SHP77 (cell line): ENCODE measurements at regions not wholly inside any gene's neighbourhood (a gene's known extent, or its start where the extent isn't known, plus 50 kb on each side); places are given as distances from the start of the nearest gene placed in this dataset.

ENCODE experiments used
- DNase-seq, 2 experiments: peaks; one replicate each; lab custom pipeline; 2025; lab: John Stamatoyannopoulos, UW

DNA sequence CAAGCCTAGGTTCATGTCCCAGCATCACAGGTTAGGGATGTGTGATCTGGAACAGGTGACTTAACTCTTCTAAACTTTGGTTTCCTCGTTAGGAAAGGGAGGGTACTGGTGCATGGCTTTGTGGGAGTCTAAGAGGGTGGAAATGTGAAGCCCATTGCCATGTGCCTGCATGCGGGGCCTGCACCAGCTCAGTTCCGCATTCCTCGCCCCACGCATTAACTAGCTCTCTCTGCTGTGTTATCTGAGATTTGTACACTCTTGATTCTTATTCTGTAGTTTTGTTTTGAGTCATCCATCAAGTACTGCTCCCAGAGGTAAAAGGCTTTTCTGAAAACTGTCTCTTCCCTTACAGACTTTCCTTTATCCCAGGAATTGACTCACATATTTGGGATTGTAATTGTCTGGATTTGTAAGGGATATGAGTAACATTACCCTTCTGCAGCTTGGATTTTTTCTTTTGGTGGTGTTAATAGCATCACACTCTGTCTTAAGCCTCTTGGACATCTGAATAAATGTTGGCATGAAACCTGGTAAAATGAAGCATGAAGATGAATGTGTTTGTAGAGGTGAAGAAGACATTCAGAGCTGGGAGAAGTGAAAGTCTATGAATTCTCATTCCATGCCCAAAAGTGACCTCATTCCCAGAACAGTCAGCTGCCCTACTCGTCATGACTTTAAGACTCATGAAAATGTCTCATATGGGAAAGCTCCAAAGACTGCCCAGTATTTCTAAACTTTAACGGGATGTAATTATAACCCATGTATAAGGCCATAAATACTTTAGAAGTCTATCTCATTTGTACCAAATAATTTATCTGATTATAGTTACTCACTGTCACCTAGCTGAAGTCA lies 357.3 kb downstream of the FOXA2 start:
- no peak for DNase-seq

DNA sequence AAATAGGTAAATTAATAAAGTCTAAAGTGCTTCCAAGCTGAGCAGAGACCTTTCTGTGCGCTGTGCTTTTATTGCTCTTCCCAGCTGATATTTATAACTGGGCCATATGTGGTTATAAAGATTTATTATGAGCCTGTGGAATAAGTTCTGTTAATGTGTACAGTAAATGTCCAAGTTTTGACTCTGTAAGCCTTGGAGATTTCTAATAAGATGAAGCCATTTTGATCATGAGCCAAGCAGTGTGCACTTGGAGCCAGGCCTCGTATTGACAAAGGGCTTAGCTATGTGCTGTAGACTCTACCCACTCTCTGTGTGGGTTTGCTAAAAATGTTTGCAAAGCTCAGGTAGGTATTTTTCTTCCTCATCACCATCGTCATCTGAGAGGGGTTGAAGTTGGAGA lies 361.1 kb downstream of the FOXA2 start:
- no peak for DNase-seq

DNA sequence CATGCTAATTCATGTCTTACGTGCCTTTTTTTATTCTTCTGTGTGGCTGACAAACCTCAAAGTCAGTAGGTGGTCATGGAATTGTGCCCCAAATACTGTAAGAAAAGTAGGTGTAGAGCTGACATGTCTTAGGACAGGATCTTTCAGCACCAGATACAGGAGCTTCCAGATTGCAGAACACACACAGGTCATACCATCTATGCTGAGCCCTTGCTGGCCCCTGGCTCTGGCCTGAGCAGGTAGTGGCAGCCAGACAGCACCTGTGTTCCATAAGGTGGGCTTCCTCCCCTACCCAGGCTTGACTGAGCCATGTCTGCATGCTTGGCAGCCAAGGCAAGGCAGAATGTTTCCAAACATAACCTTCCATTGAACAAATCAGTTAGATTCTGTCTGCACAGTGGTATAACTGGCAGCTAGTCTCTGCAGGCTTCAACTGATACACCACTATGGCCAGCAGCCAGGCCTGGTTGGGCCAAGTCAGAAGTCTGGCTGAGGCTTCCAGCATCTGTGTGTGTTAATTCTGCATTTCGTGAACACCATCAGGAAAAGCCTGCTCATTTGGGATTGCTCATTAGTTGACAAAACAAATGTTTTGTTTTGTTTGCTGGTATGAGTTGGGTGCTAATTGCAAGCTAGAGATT lies 366.5 kb downstream of the FOXA2 start:
- no peak for DNase-seq

DNA sequence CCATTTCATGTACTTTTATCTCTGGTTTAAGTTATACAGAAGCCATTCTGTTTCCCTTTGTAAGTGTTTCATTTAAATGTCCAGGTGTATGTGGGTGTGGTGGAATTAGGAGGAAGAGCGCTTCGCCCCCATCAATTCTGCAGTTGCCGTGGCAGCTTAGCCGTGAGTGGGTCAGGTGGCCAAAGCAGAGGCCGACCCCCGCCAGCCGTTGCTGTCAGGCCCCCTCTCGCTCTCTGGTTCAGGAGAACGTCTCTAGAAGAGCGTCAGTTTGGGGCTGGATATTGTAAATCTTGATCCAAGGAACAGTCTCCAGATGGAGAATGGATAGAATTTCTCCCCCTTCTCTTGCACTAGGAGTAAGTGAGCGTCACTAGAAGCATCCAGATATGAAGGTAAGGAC lies 367.4 kb downstream of the FOXA2 start:
- no peak for DNase-seq

DNA sequence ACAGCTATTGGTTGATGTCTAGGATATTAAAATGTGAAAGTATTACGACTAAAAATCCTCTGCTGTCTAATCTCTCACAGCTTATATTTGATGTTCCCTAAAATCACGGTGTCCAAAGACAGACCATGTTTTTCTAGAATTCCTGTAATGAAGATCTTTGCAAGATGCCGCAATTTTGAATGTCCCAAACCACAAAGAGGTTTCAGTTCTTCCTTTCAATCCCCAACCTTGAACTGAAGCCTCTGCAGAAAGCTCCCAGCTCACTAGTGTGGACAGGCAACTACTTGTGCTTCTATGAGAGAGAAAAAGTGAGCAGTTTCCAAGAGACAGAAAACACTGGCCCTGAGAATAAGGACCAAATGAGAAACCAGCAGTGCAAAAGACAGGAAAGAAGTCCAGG lies 370.1 kb downstream of the FOXA2 start:
- no peak for DNase-seq

DNA sequence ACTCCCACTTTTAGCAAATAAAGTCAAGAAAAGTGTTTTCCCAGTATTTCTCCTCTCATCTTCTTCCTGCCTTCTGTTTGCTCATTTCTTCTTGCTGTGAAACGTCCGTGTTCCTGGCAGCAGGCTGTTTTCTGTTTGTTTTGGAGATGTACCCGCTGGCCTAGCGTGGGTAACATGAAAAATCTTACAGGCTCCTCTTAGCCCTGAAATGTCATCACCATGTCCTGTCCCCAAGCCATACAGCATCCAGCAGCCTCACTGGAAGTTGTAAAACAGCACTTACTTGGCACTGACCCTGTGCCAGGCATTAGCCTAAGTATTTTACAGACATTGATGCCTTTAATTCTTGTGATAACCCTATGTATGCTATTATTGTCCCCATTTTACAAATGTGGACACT lies 371.1 kb downstream of the FOXA2 start:
- DNase-seq: no peak

DNA sequence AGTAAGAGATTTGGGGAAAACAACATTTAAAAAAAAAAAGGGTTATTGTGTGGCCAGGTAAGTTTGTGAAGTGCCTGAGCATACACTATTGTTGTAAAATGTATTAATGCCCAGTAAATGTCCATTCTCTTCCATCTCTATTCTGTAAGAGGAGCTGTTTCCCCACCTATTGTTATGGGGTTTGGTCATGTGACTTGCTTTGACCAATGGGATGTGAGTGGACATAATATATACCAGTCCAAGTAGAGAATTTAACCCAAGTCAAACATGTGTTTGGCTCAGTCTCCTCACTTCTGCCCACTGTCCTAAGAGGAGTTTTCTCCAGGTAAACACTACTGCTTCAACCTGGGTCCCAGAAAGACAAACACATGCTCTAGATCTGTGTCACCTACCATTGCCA lies 377.1 kb downstream of the FOXA2 start:
- DNase-seq: no peak

DNA sequence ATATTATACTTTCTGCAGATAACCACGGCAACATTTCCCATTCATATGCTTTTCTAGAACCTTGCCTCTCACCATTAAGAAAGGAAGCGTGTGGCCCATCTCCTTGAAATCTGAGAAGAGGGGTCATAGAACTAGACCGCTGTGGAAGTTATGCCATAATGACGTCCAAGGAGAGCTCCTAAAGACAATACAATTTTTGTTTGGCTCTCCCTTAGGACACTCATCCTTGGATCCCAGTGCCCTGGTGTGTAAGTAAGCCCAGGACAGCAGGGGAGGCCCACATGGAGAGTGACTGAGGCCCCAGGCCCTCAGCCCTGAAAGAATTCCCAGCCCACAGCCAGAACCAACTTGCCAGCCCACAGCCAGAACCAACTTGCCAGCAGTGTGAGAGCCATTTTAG lies 379.6 kb downstream of the FOXA2 start:
- no peak for DNase-seq

DNA sequence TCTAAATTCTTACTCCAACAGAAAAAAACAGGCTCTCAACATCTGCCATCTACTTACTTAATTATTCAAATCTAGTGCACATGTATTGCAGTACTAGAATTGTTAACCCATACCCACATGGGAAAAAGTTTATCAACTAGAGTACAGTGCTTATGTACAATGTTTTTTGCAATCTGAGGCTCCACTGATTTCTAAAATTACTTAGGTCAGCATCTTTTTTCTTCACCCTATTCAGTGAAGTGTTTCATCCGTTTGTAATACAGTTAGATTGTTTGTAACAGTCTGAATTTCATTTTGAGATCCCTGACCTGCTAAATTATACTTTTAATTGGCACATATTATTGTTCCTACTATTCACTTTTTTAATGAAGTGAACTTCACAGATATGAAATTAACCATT lies 402.2 kb downstream of the FOXA2 start:
- no peak for DNase-seq

DNA sequence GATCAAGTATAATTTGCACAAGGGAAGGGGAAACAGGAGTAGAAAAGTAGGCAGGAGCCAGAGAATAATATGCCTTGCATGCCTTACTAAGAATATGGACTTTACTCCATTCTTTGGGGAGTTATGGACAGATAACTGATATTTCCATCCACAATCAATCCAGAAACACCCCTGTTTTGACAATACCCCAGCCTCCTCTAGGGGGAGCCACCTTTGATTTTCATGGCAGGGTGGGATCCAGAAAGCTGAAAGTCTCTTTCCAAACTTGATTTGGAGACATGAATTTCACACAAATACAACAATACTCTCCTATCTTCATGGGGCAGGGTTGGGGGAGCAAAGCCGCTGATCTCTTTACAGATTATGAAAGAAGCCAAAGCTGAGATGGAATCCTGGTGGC lies 404.1 kb downstream of the FOXA2 start:
- no peak for DNase-seq

DNA sequence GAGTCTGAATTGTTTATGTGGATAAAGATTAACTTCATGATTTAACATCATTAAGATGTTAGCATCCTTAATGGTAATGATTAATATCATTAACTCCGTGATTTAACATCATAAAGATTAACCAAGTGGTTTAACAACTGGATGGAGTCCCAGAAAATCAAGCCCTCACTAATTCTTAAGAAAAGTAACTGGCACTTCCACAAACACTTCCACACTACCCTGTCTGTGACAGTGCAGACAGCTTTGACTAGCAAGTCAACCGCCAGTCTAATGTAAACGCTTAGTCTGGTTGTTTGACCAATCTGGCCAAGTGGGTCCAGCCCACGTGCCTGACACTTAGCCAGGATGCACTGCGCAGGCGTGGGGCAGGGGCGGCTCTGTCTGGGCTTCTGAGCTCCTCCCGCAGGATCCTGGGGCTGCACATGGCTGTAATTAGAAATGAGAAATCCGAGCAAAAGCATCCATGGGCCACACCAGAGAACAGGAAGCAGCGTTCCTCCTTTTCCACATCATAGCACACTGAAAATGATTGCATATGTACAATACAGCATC lies 424.2 kb downstream of the FOXA2 start:
- no peak for DNase-seq

DNA sequence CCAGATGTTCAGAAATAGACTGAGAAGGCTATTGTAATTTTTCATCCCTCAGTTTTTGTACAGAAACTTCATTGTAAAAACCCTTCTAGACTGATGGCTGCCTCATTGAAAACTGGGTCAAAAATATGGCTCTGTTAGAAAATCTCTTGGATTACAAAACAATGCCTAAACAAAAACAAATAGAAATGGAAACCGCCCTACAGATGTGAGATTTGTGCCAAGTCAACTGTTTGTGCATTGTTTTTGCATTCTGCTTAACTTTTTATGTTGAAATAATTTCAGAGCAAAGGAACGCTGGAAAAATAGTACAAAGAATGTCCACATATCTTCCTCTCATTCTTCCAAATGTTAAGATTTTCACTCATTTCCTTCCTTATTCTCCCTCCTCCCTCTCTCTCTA lies 425.1 kb downstream of the FOXA2 start:
- DNase-seq: no peak

DNA sequence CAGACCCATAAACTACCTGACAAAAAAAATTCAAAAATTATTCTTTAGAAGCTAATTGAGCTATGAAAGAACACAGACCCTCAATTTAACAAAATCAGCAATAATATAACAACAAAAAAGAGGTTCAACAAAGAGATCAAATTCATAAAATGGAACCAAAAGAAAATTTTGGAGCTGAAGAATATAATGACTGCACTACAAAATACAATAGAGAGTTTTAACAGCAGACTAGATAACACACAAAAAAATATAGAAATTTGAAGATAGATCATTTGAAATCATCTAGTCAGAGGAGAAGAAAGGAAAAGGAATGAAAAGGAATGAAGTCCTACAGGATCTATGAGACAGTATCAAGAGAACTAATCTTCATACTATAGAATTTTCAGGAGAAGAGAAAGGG lies 422.1 kb downstream of the PAX1 start:
- DNase-seq: no peak

DNA sequence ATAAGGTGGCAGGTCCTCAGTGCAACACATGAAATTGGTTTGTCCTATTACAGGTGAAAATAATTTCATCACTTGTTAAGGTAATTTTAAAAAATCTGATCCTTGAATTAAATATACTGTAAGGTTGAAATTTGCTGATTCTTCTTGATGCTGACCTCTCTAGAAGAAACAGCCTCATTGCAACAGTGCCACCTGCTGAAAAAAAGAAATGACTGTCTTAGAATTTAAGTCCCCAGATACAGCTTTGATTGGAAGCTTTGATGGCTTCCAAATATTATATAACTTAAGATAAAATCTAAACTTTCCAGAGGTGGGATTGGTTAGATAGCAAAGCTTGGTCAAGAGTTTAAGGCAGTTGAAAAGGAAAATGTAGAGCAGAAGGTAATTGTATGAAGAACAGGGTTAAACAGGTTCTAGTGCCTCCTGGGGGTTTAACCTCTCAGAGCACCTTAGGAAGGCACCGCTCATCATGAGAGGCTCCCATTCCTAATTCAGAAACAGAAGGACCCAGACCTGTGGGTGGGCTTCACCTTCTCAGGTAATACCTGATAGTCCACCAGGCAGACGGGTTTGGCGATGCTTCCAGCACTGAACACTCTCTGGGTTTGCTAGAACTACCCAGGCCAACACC lies 401.0 kb downstream of the PAX1 start:
- DNase-seq: peak; percentile 54 to 70

DNA sequence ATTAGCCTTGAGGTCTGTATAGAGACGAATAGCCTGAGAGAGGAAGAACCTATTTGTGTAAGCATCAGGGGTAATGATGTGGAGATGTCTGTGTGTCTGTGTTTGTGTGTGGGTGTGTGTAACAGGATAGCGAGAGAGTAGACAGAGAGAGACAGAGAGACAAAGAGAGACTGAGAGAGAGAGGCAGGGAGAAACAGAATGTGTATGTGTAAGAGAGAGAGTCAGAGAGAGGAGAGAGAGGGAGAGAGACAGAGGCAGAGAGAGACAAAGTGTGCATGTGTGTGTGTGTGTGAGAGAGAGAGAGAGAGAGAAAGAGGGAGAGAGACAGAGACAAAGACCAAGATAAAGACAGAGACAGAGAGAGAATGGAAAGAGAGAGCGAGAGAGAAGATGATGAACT lies 396.1 kb downstream of the PAX1 start:
- no peak for DNase-seq

DNA sequence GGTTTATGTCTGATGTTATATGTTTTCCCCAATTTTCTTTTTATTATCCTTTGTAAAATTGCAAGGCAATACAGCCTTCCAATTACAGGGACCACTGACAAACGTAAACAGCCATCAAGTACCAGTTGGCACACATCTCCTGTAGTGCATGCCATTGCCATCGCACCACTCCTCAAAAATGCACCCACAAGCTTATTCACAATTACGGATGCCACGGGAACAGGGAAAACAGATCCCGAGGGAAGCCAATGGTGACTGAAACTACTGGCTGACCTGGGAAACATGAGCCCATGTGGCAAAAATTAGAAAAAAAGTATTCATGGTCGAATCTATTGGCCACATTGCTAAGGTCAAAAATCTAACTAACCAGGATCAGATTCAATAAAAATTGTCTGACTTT lies 395.2 kb downstream of the PAX1 start:
- no peak for DNase-seq

DNA sequence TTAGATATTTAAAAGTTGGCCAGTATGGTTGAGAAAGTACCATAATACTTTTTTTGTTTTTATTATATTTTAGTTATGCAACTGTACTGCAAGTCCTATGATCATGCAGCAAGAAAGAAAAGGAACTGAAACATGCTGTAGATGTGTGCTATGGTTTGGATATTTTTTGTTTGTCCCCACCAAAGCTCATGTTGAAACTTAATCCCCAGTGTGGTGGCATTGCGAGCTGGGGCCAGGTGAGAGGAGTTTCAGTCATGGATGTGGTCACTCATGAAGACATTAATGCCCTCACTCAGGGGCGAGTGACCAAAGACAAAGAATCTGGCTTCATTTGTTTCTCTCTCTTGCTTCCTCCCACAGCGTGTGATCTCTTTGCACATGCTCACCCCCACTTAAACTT lies 393.9 kb downstream of the PAX1 start:
- DNase-seq: no peak

DNA sequence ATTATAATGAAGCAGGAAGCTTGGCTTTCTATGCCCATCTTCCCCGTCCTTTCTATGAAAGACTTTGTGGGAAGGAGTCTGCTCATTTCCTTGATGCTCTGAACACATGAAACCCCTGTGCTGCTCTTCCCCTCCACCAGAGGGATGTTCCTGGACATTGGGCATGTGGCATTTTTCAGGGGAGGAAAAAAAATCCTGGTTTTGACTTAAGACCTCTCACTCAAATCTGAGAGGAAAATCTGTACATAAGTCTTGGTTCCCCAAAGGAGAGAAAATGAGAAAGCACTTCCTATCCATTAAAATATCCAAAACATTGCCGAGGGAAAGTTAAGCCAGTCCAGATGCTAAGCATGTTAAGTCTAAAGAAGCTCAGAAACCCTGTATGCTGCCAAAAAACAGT lies 393.0 kb downstream of the PAX1 start:
- DNase-seq: no peak

DNA sequence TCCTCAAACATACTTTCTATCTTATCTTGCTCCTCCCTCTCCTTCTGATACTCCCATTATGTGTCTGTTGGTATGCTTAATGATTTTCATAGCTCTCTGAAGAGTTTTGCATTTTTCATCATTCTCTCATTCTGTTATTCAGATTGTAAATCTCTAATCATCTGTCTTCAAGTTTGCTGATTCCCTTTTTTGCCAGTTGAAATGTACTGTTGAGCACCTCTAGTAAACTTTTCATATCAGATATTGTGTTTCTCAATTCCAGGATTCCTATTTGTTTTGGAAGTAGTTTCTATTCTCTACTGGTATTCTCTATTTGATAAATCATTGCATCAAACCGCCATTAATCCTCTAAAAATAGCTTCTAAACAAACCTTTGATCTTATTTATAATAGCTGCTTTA lies 387.7 kb downstream of the PAX1 start:
- DNase-seq: no peak

DNA sequence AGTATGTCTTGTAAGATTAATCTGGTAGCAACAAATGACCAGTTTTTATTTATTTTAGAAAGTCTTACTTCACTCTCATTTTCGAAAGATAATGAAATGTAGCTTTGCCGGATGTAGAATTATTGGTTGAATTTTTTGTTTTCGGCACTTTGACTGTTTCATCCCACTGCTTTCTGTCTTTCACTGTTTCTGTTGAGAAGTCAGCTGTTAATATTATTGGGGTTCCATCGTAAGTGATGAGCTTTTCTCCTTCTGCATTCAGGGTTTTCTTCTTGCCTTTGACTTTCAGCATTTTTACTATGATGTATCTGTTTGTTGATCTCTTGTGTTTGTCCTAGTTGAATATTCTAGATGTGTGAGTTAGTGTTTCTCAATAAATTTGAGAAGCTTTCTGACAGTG lies 383.4 kb downstream of the PAX1 start:
- no peak for DNase-seq

DNA sequence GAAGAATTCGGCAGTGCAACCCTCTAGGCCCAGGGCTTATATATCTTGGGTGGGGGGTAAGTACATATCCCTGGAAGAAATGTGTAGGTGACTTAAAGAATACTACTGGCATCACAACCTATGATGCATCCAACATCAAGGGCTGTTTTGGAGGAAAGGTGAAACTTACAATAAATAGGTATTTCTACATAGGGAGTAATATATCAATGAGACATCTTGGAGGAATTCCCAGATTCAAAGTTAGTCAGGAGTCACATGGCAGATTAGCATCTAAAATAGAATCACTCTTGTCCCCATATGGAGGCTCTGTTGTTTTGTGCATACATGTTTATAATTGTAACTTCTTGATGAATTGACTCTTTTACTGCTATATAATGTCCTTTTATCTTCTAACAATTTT lies 375.5 kb downstream of the PAX1 start:
- no peak for DNase-seq

DNA sequence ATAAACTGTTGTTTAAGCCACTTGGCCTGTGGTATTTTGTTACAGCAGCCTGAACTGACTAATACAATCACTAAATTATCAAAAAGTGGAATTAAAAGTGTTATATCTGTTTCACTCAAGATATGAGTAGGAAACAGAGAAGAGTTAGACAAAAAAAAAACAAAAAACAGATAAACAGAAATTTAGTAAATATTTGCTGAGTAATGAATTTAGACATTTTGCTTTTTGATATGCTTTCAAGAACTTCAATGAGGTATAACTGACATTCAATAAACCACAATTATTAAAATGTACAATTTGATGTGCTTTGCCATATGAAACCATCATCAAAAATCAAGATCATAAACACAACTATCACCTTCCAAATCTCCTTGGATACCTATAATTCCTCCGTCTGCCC lies 369.2 kb downstream of the PAX1 start:
- no peak for DNase-seq

DNA sequence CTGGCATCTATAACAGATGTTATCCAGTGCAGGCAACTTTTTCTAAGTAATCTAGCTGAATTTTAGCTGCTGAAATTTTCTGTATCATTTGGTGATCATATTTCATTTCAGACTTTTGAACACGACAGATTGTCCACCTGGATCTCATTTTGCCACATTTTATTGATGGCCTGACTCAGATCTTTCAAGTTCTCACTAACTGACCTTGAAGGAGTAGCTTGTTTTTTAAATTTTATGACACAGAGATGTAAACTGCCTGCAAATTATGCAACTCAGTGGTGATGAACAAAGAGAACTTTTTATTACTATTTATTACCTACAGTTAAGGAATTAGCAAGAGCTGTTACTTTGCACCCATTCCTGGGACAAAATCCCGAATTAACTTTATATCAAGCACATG lies 366.4 kb downstream of the PAX1 start:
- no peak for DNase-seq
